ENCODE measurements at regions not wholly inside any gene's neighbourhood (a gene's known extent, or its start where the extent isn't known, plus 50 kb on each side); places are given as distances from the start of the nearest gene placed in this dataset.

GRCh38 chr9:103837940-103838339, 256.2 kb upstream of the SMC2 start:
- no peaks in the 10 kb centered on the region for H3K36me3 Mint-ChIP-seq (ENCODE audit: unreplicated experiment)
- no peak for TF ChIP-seq CTCF (IDR thresholded peaks at IDR 0.05)
- no peak overlapping the region for H3K4me3 Mint-ChIP-seq (ENCODE audit: unreplicated experiment)
- no peak overlapping the region for H3K27ac Mint-ChIP-seq (ENCODE audit: unreplicated experiment)
- DNase-seq (ENCODE audit: extremely low spot score, unreplicated experiment), result no peak
- no peaks in the 10 kb centered on the region for H3K4me1 Mint-ChIP-seq (ENCODE audit: unreplicated experiment)
- H3K9me3 Mint-ChIP-seq (ENCODE audit: unreplicated experiment), result no peaks in the 10 kb centered on the region
- H3K27me3 Mint-ChIP-seq (ENCODE audit: unreplicated experiment), result no peaks in the 10 kb centered on the region

GRCh38 chr9:103839197-103839596, 254.9 kb upstream of the SMC2 start:
- H3K4me3 Mint-ChIP-seq (ENCODE audit: unreplicated experiment), result no peak overlapping the region

GRCh38 chr9:103867886-103868285, 226.2 kb upstream of the SMC2 start:
- Mint-ChIP-seq H3K27ac (ENCODE audit: unreplicated experiment) (no peak overlapping the region), H3K4me3 (ENCODE audit: unreplicated experiment) (no peak overlapping the region), H3K4me1 (ENCODE audit: unreplicated experiment) (no peaks in the 10 kb centered on the region), H3K36me3 (ENCODE audit: unreplicated experiment) (no peaks in the 10 kb centered on the region), H3K27me3 (ENCODE audit: unreplicated experiment) (no peaks in the 10 kb centered on the region), H3K9me3 (ENCODE audit: unreplicated experiment) (no peaks in the 10 kb centered on the region)
- no peak for TF ChIP-seq CTCF (IDR thresholded peaks at IDR 0.05)
- DNase-seq (ENCODE audit: extremely low spot score, unreplicated experiment), result no peak

More at GRCh38 chr9:103839197-103839596, 254.9 kb upstream of the SMC2 start:
- H3K4me1 Mint-ChIP-seq (ENCODE audit: unreplicated experiment), result no peaks in the 10 kb centered on the region
- H3K27me3 Mint-ChIP-seq (ENCODE audit: unreplicated experiment), result no peaks in the 10 kb centered on the region
- no peak for DNase-seq (ENCODE audit: extremely low spot score, unreplicated experiment)
- no peaks in the 10 kb centered on the region for H3K36me3 Mint-ChIP-seq (ENCODE audit: unreplicated experiment)
- no peaks in the 10 kb centered on the region for H3K9me3 Mint-ChIP-seq (ENCODE audit: unreplicated experiment)
- H3K27ac Mint-ChIP-seq (ENCODE audit: unreplicated experiment), result no peak overlapping the region
- no peak for TF ChIP-seq CTCF (IDR thresholded peaks at IDR 0.05)

- Mint-ChIP-seq H3K9me3 (ENCODE audit: unreplicated experiment) (no peaks in the 10 kb centered on the region), H3K27me3 (ENCODE audit: unreplicated experiment) (no peaks in the 10 kb centered on the region), H3K4me3 (ENCODE audit: unreplicated experiment) (no peak overlapping the region), H3K27ac (ENCODE audit: unreplicated experiment) (no peak overlapping the region), H3K4me1 (ENCODE audit: unreplicated experiment) (no peaks in the 10 kb centered on the region), H3K36me3 (ENCODE audit: unreplicated experiment) (no peaks in the 10 kb centered on the region)
- DNase-seq (ENCODE audit: extremely low spot score, unreplicated experiment), result no peak
- TF ChIP-seq CTCF (IDR thresholded peaks at IDR 0.05), result no peak
Observed at GRCh38 chr9:103872811-103873210, 221.3 kb upstream of the SMC2 start.

- no peak for TF ChIP-seq CTCF (IDR thresholded peaks at IDR 0.05)
- Mint-ChIP-seq H3K9me3 (ENCODE audit: unreplicated experiment) (no peaks in the 10 kb centered on the region), H3K36me3 (ENCODE audit: unreplicated experiment) (no peaks in the 10 kb centered on the region), H3K4me3 (ENCODE audit: unreplicated experiment) (no peak overlapping the region), H3K27ac (ENCODE audit: unreplicated experiment) (no peak overlapping the region), H3K4me1 (ENCODE audit: unreplicated experiment) (no peaks in the 10 kb centered on the region), H3K27me3 (ENCODE audit: unreplicated experiment) (no peaks in the 10 kb centered on the region)
- DNase-seq (ENCODE audit: extremely low spot score, unreplicated experiment), result no peak
Observed at GRCh38 chr9:103881419-103881818, 212.7 kb upstream of the SMC2 start.
